GM19035 (cell line): ENCODE measurements at regions not wholly inside any gene's neighbourhood (a gene's known extent, or its start where the extent isn't known, plus 50 kb on each side); places are given as distances from the start of the nearest gene placed in this dataset.
"Not testable (repeated sequence)": the region's sequence is repeated elsewhere in the genome, so short reads cannot be mapped to it uniquely, and the experiment has no call there.

Experiments
- ATAC-seq: cut with Tn5 transposase; IDR thresholded peaks from one replicate; pipeline ENCODE4 v1.9.1; 2021; ENCODE audit not compliant: unreplicated experiment

DNA sequence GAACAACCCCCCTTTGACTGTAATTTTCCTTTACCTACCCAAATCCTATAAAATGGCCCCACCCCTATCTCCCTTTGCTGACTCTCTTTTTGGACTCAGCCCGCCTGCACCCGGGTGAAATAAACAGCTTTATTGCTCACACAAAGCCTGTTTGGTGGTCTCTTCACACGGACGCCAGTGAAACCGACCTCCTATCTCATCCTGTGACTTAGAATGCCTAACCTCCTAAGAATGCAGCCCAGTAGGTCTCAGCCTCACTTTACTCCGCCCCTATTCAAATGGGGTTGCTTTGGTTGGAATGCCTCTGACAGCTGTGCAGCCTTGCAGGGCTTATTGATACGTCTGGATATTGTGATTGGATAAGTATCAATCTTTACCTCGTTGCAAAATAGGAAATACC lies 243.8 kb upstream of the PROK2 start:
- not testable (repeated sequence) for ATAC-seq

DNA sequence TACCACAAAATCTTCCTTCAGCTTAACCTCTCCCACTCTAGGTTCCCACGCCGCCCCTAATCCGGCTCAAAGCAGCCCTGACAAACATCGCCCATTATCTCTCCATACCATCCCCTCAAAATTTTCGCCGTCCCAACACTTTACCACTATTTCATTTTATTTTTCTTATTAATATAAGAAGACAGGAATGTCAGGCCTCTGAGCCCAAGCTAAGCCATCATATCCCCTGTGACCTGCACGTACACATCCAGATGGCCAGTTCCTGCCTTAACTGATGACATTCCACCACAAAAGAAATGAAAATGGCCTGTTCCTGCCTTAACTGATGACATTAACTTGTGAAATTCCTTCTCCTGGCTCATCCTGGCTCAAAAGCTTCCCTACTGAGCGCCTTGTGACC lies 243.4 kb upstream of the PROK2 start:
- not testable (repeated sequence) for ATAC-seq

DNA sequence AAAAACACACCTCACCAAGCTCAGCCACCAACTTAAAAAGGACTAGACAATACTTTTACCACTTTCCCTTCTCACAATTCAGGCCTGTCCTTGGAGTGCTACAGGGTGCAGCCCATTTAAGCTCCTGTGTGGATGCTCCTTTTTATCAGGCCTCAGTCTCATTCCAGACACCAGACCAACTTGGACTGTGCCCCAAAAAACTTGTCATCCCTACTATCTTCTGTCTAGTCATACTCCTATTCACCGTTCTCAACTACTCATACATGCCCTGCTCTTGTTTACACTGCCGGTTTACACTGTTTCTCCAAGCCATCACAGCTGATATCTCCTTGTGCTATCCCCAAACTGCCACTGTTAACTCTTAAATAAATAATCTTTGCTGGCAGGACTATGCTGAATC lies 242.8 kb upstream of the PROK2 start:
- not testable (repeated sequence) for ATAC-seq

DNA sequence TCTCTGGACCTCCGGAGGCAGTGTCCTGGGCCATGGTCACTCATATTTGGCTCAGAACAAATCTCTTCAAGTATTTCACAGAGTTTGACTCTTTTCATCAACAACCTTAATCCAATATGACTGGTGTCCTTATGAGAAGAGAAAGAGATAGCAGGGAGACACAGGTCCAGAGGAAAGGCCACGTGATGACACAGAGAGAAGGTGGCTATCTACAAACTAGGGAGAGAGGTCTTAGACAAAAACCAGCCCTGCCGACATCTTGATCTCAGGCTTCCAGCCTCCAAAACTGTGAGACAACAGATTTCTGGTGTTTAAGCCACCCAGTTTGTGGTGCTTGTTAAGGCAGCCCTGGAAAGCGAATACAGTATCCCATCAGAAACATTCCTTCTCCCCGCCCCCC lies 237.1 kb upstream of the PROK2 start:
- no peak for ATAC-seq

DNA sequence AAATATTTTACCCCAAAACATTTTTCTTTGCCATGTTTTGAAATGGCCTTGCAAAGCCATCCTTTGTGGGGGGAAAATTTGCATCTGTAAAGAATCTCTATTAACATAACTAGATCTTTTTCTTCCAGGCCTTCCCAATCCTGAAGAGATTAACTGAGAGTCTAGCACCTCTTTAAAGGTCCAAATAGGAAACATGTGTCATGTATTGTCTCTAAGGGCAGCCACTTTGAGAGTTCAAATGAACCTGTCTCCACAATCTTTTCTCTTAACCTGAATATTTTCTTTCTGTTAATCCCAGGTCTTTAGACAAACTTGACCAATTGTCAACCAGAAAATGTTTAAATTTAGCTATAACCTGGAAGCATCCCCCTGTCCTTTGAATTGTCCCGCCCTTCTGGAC lies 236.6 kb upstream of the PROK2 start:
- no peak for ATAC-seq

DNA sequence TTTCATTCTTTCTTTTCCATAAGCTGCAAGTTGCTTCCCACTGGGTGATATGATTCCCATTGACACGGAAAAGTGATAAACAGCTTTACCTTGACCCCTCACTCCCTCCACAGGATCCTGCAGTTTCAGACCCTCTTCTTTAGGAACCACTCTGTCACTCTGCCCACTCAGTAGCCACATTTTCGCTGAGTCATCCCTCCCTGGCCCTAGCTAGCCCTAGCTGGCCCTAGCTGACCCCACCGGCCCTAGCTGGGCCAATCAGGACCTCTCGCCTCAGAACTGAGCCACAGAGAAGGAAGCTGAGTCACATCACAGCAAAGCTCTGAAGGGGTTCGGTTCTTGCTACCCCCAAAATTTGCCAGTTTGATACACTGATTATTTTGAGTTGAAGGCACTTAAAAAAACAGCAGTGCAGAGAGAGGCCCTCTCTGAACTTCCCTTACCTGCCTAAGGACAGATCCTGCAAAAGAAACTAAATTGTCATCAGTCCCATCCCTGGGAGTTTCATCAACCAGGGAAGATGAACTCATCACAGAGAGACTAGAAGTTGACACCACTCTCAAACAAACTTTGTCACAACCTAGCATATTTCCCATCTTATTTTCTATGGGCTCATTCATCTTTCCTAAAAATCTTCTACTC lies 233.5 kb upstream of the PROK2 start:
- no peak for ATAC-seq

DNA sequence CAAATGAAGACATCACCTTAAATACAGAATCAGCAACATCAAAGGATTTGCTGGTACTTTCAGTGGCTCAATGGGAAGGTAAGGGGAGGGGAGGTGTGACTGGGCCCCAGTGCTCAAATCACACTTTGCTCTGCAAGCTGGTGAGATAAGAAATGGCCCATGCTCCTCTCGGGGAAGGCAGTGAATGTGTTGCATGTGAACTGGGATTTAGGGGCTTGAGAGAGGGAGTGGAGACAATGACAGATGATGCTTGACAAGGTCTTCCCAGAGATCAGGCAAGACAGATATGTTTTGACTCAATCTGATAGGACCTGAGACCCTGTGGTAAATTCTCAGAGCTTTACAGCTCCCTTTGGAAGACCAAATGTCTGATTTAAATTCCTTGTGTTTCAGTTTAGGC lies 233.0 kb upstream of the PROK2 start:
- ATAC-seq = no peak

DNA sequence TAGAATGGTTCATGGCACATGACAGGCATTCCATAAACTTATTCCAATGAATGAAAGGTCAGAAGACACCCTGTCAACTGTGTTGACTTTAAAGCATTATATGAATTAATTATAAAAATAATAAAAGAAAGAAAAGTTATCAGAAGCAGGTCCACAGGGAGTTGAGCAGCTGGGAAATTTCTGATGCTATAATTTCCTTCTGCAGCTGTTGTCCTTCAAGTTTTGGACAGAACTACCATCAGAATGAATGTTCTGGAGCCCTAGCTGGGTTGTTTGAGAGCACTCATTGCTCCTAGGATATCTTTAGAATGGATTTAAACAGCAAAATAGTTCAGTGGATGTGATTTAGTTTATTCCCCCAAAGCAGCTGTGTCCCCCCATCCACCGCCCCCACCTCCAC lies 232.4 kb upstream of the PROK2 start:
- ATAC-seq = no peak

DNA sequence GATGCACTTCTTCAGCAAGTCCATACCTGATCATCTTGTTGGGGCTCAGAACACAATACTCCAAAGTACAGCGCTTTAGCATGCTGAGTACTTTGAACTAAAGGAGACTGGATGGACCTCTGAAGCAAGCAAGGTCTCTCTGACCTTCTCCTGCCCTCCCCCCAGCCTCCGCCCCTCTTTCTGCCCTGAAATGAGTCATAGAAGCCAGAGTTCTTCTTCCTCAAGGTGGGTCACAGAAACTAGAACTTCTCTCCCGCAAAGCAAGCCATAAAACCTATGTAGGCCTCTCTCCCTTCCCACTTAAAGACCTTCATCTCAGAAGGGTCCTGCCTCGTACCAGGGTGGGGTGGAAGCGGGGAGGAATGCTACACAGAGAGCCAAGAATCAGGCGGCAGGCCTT lies 230.5 kb upstream of the PROK2 start:
- ATAC-seq = no peak

DNA sequence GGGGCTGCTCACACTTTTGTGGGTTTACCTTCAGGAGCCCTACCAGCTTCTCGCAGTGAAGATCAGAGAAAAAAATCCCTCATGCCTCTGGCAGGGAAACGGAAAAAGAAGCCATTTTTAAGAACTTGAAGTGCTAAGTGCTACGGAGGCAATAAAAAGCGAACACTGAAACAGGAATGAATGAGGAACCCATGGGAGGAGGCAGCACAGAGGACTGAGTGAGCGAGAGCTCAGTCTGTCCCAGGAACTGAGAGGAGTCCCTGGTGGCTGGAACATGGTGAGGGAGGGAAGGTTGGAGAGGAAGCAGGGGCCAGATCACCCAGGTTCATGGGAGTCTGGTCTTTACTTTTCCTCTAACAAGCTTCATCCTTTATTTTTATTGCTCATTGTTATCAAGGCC lies 228.1 kb upstream of the PROK2 start:
- no peak for ATAC-seq

DNA sequence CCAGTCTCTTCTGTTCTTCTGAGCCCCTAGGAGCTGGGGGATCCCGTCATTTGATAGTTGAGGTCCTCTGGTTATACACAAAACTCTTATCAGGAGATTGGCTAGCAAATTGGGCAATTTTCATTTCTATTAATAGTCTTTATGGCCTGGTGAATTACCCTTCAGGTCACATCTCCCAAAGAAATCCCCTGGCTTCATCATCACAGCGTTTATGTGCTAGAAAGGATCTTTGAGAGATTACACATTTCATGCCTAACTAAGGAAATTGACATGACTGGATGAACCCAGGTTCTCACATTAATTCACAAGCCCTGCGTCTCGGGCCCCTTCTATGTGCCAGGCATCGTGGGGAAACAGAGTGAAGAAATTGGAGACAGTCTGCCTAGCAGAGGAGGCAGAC lies 227.4 kb upstream of the PROK2 start:
- no peak for ATAC-seq

DNA sequence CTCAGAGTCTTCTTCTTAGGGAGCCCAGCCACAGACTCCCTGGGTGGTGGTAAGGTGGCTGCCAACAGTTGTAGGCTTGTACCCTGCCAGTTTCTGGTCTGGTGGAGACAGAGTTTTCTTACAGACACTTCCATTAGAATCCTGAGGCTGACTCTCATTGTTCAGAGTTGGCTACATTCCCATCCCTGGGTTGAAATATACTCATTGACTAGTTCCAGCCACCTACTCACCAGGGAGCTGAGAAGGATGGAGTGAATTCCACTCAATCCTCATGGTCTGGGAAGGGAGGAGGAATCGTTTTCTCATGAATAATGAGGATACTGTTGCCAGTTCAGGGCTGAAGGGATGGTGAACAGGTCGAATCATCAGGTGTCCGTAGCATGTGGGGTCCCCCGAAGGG lies 226.5 kb upstream of the PROK2 start:
- no peak for ATAC-seq

DNA sequence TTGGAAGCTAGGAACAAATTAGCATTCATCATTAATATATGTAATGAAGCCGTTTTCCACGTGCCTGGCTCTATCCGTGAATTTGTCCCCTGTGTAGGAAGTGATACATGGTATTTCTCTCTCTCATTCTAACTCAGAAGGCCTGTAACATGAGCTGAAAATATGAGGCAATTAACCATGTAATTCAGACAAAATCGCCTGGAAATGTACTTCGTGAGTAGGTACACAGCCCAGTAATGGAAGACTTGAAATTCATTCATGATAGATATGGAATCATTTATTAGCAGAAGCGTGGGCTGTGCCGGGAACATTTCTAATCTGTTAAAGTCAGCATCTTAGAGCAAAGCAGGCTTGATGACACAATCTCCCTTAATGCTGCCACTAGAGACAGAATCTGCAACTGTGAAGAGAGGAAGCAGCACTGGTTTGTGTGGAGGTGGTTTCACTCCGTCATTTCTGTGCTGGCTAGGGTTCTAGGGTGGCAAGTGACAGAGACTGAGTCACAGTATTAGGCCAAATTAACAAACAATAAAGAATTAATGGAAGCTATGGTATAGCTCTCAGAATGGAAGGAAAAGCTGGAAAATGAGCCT lies 225.0 kb upstream of the PROK2 start:
- peak; percentile 70 for ATAC-seq

DNA sequence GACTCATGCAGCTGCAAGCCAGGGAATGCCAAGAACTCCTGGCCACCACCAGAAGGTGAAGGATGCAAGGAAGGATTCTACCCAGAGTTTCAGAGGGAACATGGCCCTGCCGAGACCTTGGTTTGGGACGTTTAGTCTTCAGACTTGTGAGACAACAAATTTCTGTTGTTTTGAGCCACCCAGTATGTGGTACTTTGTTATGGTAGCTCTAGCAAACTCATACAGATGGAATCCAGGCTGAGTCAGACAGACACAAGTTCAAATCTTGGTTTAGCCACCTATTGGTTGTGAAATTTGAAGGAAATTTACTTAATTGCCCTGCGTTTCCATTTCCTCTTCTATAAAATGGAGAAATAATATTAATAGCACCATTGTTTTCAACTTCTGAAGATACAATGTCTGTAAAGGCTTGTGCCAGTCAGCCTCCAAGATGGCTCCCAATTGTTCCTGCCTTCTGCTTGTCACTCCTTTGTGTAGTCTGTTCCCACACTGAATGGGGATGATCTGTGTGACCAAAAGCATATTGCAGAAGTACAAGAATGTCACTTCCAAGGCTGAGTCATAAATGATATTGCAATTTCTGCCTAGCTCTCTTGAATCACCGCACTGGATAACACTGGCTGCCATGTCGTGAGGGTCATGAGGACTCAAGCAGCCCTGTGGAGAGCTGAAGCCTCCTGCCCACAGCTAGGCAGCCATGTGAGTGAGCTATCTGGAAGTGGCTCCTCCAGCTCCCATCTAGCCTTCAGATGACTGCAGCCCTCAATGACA lies 223.5 kb upstream of the PROK2 start:
- ATAC-seq = no peak

DNA sequence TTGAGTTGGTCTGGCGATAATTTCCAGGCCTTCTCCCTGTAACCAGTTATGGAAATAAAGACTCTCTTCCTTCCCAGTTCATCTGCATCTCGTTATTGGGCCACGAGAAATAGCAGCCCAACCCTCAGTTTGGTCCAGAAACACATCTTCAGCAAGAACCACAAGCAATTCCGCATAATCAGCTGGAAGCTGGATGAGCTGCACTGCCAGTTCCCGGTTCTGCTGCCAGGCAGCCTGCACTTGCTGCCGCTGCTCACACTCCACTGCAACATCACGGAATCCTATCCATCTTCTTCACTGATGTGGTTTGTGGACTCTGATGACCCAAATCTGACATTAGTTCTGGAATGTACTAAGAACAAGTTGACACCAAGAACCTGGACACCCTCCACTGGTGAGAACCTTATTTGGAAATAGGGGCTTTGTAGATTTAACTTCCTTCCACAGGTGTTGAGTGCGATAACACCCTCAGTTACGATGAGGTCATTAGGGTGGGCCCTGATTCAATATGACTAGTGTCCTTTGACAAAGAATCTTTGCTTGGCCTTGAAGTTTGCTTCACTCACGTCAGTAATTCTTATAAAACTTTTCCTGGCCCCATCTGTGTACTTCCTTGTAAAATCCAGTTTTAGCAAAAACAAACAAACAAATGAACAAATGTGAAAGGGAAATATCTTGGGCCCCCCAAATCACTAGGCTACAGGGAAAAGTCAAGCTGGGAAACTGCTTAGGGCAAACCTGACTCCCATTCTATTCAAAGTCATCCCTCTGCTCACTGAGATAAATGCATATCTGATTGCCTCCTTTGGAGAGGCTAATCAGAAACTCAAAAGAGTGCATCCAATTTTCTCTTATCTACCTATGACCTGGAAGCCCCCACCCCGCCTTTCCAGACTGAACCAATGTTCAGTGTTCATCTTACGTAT lies 221.9 kb upstream of the PROK2 start:
- no peak for ATAC-seq

DNA sequence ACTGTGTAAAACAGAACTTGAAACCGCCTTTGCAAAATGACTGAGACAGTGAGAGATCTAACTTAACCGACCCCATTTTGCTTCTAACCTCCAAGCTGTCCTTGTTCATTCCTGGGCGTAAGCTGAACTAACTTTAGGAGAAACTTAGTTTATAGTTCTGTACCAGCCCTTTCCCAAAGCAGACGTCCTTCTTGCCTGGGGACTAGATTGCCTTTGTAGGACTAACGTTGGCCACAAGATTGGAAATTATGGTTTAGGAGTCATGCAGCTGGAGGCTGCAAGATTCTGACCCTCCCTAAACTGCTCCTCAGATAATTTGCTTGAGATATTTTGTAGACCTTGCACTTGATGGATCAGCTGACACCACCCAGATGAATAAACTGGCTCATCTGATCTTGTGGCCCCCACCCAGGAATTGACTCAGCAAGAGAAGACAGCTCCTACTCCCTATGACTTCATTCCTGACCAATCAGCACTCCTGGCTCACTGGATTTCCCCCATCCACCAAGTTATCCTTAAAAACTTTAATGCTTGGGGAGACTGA lies 219.9 kb upstream of the PROK2 start:
- no peak for ATAC-seq

DNA sequence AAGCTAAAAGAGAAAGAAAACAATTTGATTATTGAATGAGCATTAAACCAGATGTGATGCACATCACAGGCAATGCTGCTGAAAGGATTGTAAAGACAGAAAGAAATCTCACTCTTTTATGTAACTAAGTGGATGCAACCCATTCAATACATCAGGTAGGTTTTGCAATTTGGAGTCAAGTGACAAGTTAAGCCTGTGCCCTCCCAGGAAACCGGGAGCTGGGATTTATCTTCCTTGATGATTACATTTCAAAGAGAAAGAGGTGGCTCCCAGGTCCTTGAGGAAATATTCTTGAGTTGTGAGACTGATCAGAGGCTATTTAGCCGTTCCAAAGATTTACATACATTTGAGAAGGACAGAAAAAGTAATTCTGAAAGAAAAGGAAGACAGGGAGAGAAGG lies 219.0 kb upstream of the PROK2 start:
- no peak for ATAC-seq

DNA sequence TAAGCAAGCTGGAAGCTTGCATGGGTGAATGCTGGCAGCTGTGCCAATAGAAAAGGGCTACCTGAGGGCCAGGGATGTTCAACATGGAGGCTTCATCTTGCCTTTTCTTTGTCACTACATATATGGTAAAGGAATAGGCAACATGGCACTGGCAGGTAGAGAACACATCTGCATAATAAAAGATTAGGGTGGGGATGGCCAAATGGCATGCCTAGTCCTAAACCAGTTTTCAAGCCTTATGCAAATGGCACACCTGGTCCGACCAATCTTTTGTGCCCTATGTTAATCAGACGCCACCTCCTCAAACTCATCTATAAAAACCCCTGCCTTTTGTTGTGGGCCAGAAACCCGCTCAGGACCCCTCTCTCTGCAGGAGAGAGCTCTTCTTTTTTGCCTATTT lies 216.8 kb upstream of the PROK2 start:
- no peak for ATAC-seq

DNA sequence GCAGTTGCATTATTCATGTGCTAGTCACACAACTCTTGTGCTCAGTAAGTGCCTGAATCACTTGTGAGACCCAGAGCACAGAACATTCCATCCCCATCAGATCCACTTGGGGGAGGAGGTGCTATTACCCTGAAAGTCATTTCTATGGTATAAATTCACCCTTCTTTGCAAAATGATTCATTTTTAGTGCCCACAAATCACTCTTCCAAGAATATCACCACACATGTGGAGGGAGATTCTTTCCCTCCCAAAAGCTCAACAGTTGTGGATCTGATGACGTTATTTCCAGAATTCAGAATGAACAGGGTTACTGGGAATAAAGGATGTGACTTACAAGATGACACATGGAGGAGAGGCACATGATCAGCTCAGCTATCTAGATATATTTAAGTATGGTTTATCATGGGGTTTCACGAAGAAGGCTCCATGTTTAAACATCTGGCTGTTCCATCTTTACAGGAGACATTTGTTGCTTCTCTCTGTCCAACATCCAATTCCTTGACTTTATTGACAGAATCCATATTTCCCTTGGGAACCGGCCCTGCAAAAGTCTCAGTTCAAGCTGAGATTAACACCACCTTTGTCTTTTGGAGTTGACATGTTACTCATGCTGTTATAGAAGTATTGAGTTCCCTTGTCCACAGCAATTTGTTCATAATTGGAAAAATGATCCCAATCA lies 214.2 kb upstream of the PROK2 start:
- ATAC-seq = no peak

DNA sequence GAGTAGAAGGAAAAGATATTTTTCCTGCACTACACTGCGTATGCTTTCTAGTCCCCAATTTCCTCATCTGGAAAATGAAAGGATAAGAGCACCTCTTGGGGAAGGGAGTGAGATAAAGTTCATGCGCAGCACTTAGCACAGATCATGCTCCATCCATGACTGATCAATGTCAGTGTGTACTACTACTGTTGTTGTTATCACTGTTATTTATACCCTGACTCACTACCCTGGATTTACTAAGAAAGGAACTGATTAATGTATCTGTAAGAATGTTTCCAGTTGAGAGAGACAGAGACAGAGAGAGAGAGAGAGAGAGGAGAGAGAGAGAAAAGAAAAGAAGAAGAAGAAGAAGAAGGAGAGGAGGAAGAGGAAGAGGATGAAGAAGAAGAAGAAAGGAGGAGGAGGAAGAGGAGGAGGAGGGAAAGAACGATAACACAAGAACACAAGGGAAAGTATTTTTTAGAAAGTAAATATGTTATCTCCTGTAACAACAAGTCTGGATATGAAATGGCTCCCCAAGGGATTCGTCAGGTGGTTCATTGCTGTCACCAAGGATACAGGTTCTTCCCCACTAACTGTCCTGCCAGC lies 212.2 kb upstream of the PROK2 start:
- no peak for ATAC-seq
